ENCODE measurements at regions not wholly inside any gene's neighbourhood (a gene's known extent, or its start where the extent isn't known, plus 50 kb on each side); places are given as distances from the start of the nearest gene placed in this dataset.

- no peak for DNase-seq
- H3K9me3 ChIP-seq (ENCODE audit: low read length): no peaks in the 10 kb centered on the region
- no peak overlapping the region for H3K9ac ChIP-seq (ENCODE audit: low read length)
- no peaks in the 10 kb centered on the region for H3K9me2 ChIP-seq (replicated peaks; ENCODE audit: insufficient read depth, low read length)
- H4K20me1 ChIP-seq (ENCODE audit: insufficient read depth, low read depth, low read length): no peaks in the 10 kb centered on the region
- H3K4me3 ChIP-seq (ENCODE audit: low read length): no peak overlapping the region
- H3K4me2 ChIP-seq (ENCODE audit: low read depth, low read length, poor library complexity, severe bottlenecking): no peak overlapping the region
- H3K79me2 ChIP-seq (ENCODE audit: low read length): no peaks in the 10 kb centered on the region
- no peak overlapping the region for H3K27ac ChIP-seq (ENCODE audit: low read length)
- H2AFZ ChIP-seq (ENCODE audit: low read length): peak overlapping the region; percentile 58; the same call in 1 of the 2 replicates
- peaks cover 5% of the 10 kb centered on the region; the same call in 1 of the 2 replicates for H3K4me1 ChIP-seq (ENCODE audit: low read length)
- H3K27me3 ChIP-seq (ENCODE audit: low read length): no peaks in the 10 kb centered on the region
- H3K36me3 ChIP-seq (ENCODE audit: insufficient read depth, low read length): no peaks in the 10 kb centered on the region
Observed at GRCh38 chr12:74619084-74619483, 81.4 kb downstream of the ATXN7L3B start.

- Histone ChIP-seq H3K27ac (ENCODE audit: low read length) (no peak overlapping the region), H3K9me3 (ENCODE audit: low read length) (no peaks in the 10 kb centered on the region), H3K36me3 (ENCODE audit: insufficient read depth, low read length) (no peaks in the 10 kb centered on the region), H2AFZ (ENCODE audit: low read length) (no peak overlapping the region), H3K4me3 (ENCODE audit: low read length) (no peak overlapping the region), H3K4me1 (ENCODE audit: low read length) (peaks cover 5% of the 10 kb centered on the region; the same call in 1 of the 2 replicates), H4K20me1 (ENCODE audit: insufficient read depth, low read depth, low read length) (no peaks in the 10 kb centered on the region), H3K27me3 (ENCODE audit: low read length) (no peaks in the 10 kb centered on the region), H3K9ac (ENCODE audit: low read length) (no peak overlapping the region), H3K79me2 (ENCODE audit: low read length) (no peaks in the 10 kb centered on the region), H3K9me2 (replicated peaks; ENCODE audit: insufficient read depth, low read length) (no peaks in the 10 kb centered on the region), H3K4me2 (ENCODE audit: low read depth, low read length, poor library complexity, severe bottlenecking) (no peak overlapping the region)
- DNase-seq: no peak
Observed at GRCh38 chr12:74619884-74620283, 82.2 kb downstream of the ATXN7L3B start.

GRCh38 chr12:74620921-74621320 is 83.3 kb downstream of the ATXN7L3B start:
- no peaks in the 10 kb centered on the region for H3K79me2 ChIP-seq (ENCODE audit: low read length)
- H3K9me2 ChIP-seq (replicated peaks; ENCODE audit: insufficient read depth, low read length): no peaks in the 10 kb centered on the region
- 0 out of 2 replicates have a peak overlapping the region, but pooled peaks have one; percentile 65 for H2AFZ ChIP-seq (ENCODE audit: low read length)
- H3K4me1 ChIP-seq (ENCODE audit: low read length): peaks cover 13% of the 10 kb centered on the region
- no peaks in the 10 kb centered on the region for H3K27me3 ChIP-seq (ENCODE audit: low read length)
- H3K9ac ChIP-seq (ENCODE audit: low read length): no peak overlapping the region
- no peak overlapping the region for H3K4me2 ChIP-seq (ENCODE audit: low read depth, low read length, poor library complexity, severe bottlenecking)
- H3K4me3 ChIP-seq (ENCODE audit: low read length): no peak overlapping the region
- H3K36me3 ChIP-seq (ENCODE audit: insufficient read depth, low read length): no peaks in the 10 kb centered on the region
- H3K9me3 ChIP-seq (ENCODE audit: low read length): no peaks in the 10 kb centered on the region
- DNase-seq: no peak
- no peaks in the 10 kb centered on the region for H4K20me1 ChIP-seq (ENCODE audit: insufficient read depth, low read depth, low read length)
- H3K27ac ChIP-seq (ENCODE audit: low read length): no peak overlapping the region

- Histone ChIP-seq H3K9ac (ENCODE audit: low read length) (no peak overlapping the region), H3K79me2 (ENCODE audit: low read length) (no peaks in the 10 kb centered on the region), H3K4me1 (ENCODE audit: low read length) (peaks cover 38% of the 10 kb centered on the region), H3K4me3 (ENCODE audit: low read length) (no peak overlapping the region), H3K9me3 (ENCODE audit: low read length) (no peaks in the 10 kb centered on the region), H3K27ac (ENCODE audit: low read length) (no peak overlapping the region), H3K9me2 (replicated peaks; ENCODE audit: insufficient read depth, low read length) (no peaks in the 10 kb centered on the region), H3K4me2 (ENCODE audit: low read depth, low read length, poor library complexity, severe bottlenecking) (no peak overlapping the region), H3K36me3 (ENCODE audit: insufficient read depth, low read length) (no peaks in the 10 kb centered on the region), H4K20me1 (ENCODE audit: insufficient read depth, low read depth, low read length) (no peaks in the 10 kb centered on the region), H3K27me3 (ENCODE audit: low read length) (no peaks in the 10 kb centered on the region), H2AFZ (ENCODE audit: low read length) (no peak overlapping the region)
- no peak for DNase-seq
Observed at GRCh38 chr12:74624201-74624600, 86.6 kb downstream of the ATXN7L3B start.

GRCh38 chr12:74626397-74626796 is 88.8 kb downstream of the ATXN7L3B start:
- no peak overlapping the region; the same call in 1 of the 2 replicates for H3K27ac ChIP-seq (ENCODE audit: low read length)
- H3K9me3 ChIP-seq (ENCODE audit: low read length): no peaks in the 10 kb centered on the region
- no peaks in the 10 kb centered on the region for H4K20me1 ChIP-seq (ENCODE audit: insufficient read depth, low read depth, low read length)
- no peak overlapping the region for H3K4me3 ChIP-seq (ENCODE audit: low read length)
- H3K9me2 ChIP-seq (replicated peaks; ENCODE audit: insufficient read depth, low read length): no peaks in the 10 kb centered on the region
- H2AFZ ChIP-seq (ENCODE audit: low read length): peak overlapping the region; percentile 12; the same call in 1 of the 2 replicates
- no peak for DNase-seq
- peaks cover 33% of the 10 kb centered on the region for H3K4me1 ChIP-seq (ENCODE audit: low read length)
- no peaks in the 10 kb centered on the region for H3K79me2 ChIP-seq (ENCODE audit: low read length)
- peak overlapping the region; percentile 12 for H3K4me2 ChIP-seq (ENCODE audit: low read depth, low read length, poor library complexity, severe bottlenecking)
- H3K9ac ChIP-seq (ENCODE audit: low read length): no peak overlapping the region
- no peaks in the 10 kb centered on the region for H3K27me3 ChIP-seq (ENCODE audit: low read length)
- no peaks in the 10 kb centered on the region for H3K36me3 ChIP-seq (ENCODE audit: insufficient read depth, low read length)

- H3K4me3 ChIP-seq (ENCODE audit: low read length): peak overlapping the region; percentile 45
- peak overlapping the region; percentile 85 for H2AFZ ChIP-seq (ENCODE audit: low read length)
- H3K4me1 ChIP-seq (ENCODE audit: low read length): peaks cover 79% of the 10 kb centered on the region
- no peaks in the 10 kb centered on the region for H3K79me2 ChIP-seq (ENCODE audit: low read length)
- H3K27me3 ChIP-seq (ENCODE audit: low read length): no peaks in the 10 kb centered on the region
- peak; percentile 89 for DNase-seq
- H3K9me3 ChIP-seq (ENCODE audit: low read length): no peaks in the 10 kb centered on the region
- peak overlapping the region; percentile 61 for H3K9ac ChIP-seq (ENCODE audit: low read length)
- no peaks in the 10 kb centered on the region for H4K20me1 ChIP-seq (ENCODE audit: insufficient read depth, low read depth, low read length)
- H3K9me2 ChIP-seq (replicated peaks; ENCODE audit: insufficient read depth, low read length): no peaks in the 10 kb centered on the region
- peak overlapping the region; percentile 71 for H3K4me2 ChIP-seq (ENCODE audit: low read depth, low read length, poor library complexity, severe bottlenecking)
- peak overlapping the region; percentile 97 for H3K27ac ChIP-seq (ENCODE audit: low read length)
- no peaks in the 10 kb centered on the region for H3K36me3 ChIP-seq (ENCODE audit: insufficient read depth, low read length)
Observed at GRCh38 chr12:74641262-74641661, 103.6 kb downstream of the ATXN7L3B start.

- Histone ChIP-seq H3K27me3 (ENCODE audit: low read length) (no peaks in the 10 kb centered on the region), H3K4me3 (ENCODE audit: low read length) (peak overlapping the region; percentile 45), H3K36me3 (ENCODE audit: insufficient read depth, low read length) (no peaks in the 10 kb centered on the region), H3K9me3 (ENCODE audit: low read length) (no peaks in the 10 kb centered on the region), H3K4me1 (ENCODE audit: low read length) (peaks cover 79% of the 10 kb centered on the region), H3K27ac (ENCODE audit: low read length) (peak overlapping the region; percentile 97), H3K9ac (ENCODE audit: low read length) (peak overlapping the region; percentile 61), H4K20me1 (ENCODE audit: insufficient read depth, low read depth, low read length) (no peaks in the 10 kb centered on the region), H3K79me2 (ENCODE audit: low read length) (no peaks in the 10 kb centered on the region), H3K9me2 (replicated peaks; ENCODE audit: insufficient read depth, low read length) (no peaks in the 10 kb centered on the region), H3K4me2 (ENCODE audit: low read depth, low read length, poor library complexity, severe bottlenecking) (peak overlapping the region; percentile 71), H2AFZ (ENCODE audit: low read length) (peak overlapping the region; percentile 85; the same call in 1 of the 2 replicates)
- DNase-seq: no peak
Observed at GRCh38 chr12:74641694-74642093, 104.1 kb downstream of the ATXN7L3B start.

GRCh38 chr12:74644681-74645080 is 107.0 kb downstream of the ATXN7L3B start:
- no peak overlapping the region for H3K4me3 ChIP-seq (ENCODE audit: low read length)
- no peaks in the 10 kb centered on the region for H4K20me1 ChIP-seq (ENCODE audit: insufficient read depth, low read depth, low read length)
- H3K79me2 ChIP-seq (ENCODE audit: low read length): no peaks in the 10 kb centered on the region
- no peak overlapping the region for H3K27ac ChIP-seq (ENCODE audit: low read length)
- no peaks in the 10 kb centered on the region for H3K27me3 ChIP-seq (ENCODE audit: low read length)
- peaks cover 56% of the 10 kb centered on the region for H3K4me1 ChIP-seq (ENCODE audit: low read length)
- H3K36me3 ChIP-seq (ENCODE audit: insufficient read depth, low read length): no peaks in the 10 kb centered on the region
- no peak overlapping the region for H3K4me2 ChIP-seq (ENCODE audit: low read depth, low read length, poor library complexity, severe bottlenecking)
- H3K9ac ChIP-seq (ENCODE audit: low read length): no peak overlapping the region
- no peak for DNase-seq
- H3K9me3 ChIP-seq (ENCODE audit: low read length): no peaks in the 10 kb centered on the region
- H3K9me2 ChIP-seq (replicated peaks; ENCODE audit: insufficient read depth, low read length): no peaks in the 10 kb centered on the region
- peak overlapping the region; percentile 84 for H2AFZ ChIP-seq (ENCODE audit: low read length)

Data from Karpas-422 (cell line).